Hepatocyte (in vitro differentiated cells): ENCODE measurements at regions not wholly inside any gene's neighbourhood (a gene's known extent, or its start where the extent isn't known, plus 50 kb on each side); places are given as distances from the start of the nearest gene placed in this dataset.

Experiments used
- DNase-seq: peaks from one replicate; pipeline ENCODE4 v3.0.0-alpha.2; 2016; ENCODE audit warnings: low spot score
- H2AFZ ChIP-seq: fragments of 200-600 bp; sonication (generic); 2 replicates; pipeline ENCODE4 v1.6.0; 2016; ENCODE audit warnings: antibody characterized with exemption, mild to moderate bottlenecking
- H3K27ac ChIP-seq: fragments of 200-600 bp; sonication (generic); 2 replicates; pipeline ENCODE4 v1.5.1; 2016; ENCODE audit warnings: mild to moderate bottlenecking
- H3K27me3 ChIP-seq: fragments of 200-600 bp; sonication (generic); 2 replicates; pipeline ENCODE4 v1.6.1; 2016
- H3K36me3 ChIP-seq: fragments of 200-600 bp; sonication (generic); replicated peaks from 2 replicates; pipeline ENCODE4 v1.5.1; 2016; ENCODE audit warnings: low read depth; ENCODE audit not compliant: insufficient read depth
- H3K4me1 ChIP-seq: fragments of 200-600 bp; sonication (generic); 2 replicates; pipeline ENCODE4 v1.5.1; 2016; ENCODE audit warnings: mild to moderate bottlenecking, moderate library complexity; ENCODE audit not compliant: insufficient read depth
- H3K4me2 ChIP-seq: fragments of 200-600 bp; sonication (generic); 2 replicates; pipeline ENCODE4 v1.6.0; 2016
- H3K4me3 ChIP-seq: fragments of 200-600 bp; sonication (generic); 2 replicates; pipeline ENCODE4 v1.5.1; 2016; ENCODE audit warnings: mild to moderate bottlenecking
- H3K79me2 ChIP-seq: fragments of 200-600 bp; sonication (generic); 2 replicates; pipeline ENCODE4 v1.6.0; 2017; ENCODE audit warnings: mild to moderate bottlenecking
- H3K9me2 ChIP-seq: fragments of 200-600 bp; sonication (generic); replicated peaks from 2 replicates; pipeline ENCODE4 v1.6.0; 2017; ENCODE audit warnings: mild to moderate bottlenecking; ENCODE audit not compliant: insufficient read depth
- H3K9me3 ChIP-seq: fragments of 200-600 bp; sonication (generic); 2 replicates; pipeline ENCODE4 v1.5.1; 2016; ENCODE audit warnings: low read depth, mild to moderate bottlenecking
- H4K20me1 ChIP-seq: fragments of 200-600 bp; sonication (generic); 2 replicates; pipeline ENCODE4 v1.6.0; 2016; ENCODE audit warnings: mild to moderate bottlenecking; ENCODE audit not compliant: insufficient read depth, poor library complexity, severe bottlenecking
- EZH2 ChIP-seq: fragments of 200-600 bp; sonication (generic); IDR thresholded peaks from 2 replicates; pipeline ENCODE4 v1.6.1; 2016; ENCODE audit warnings: antibody characterized with exemption, mild to moderate bottlenecking, borderline replicate concordance
- EZH2phosphoT487 ChIP-seq: fragments of 200-600 bp; sonication (generic); IDR thresholded peaks from one replicate; pipeline ENCODE4 v1.6.1; 2018; ENCODE audit warnings: antibody characterized with exemption, mild to moderate bottlenecking, low read depth, moderate library complexity; ENCODE audit not compliant: unreplicated experiment, severe bottlenecking
- WGBS: methylation state at CpG from one replicate; pipeline ENCODE4 v1.1.6; 2016; ENCODE audit warnings: low lambda C conversion rate; ENCODE audit errors: missing lambda C conversion rate; 5-methylcytosine and 5-hydroxymethylcytosine counted together
- TF ChIP-seq, protein P1 (sequence below): fragments of 200-600 bp; sonication (generic); IDR thresholded peaks from 2 replicates; pipeline ENCODE4 v1.5.1; 2016; ENCODE audit warnings: antibody characterized with exemption, mild to moderate bottlenecking; ENCODE audit not compliant: poor library complexity

GRCh38 chr1:188433425-188433824, 1604.7 kb downstream of the PLA2G4A start:
- Histone ChIP-seq H3K4me3 (no peak overlapping the region), H3K27ac (no peak overlapping the region), H4K20me1 (no peaks in the 10 kb centered on the region), H3K36me3 (no peaks in the 10 kb centered on the region), H3K9me2 (no peaks in the 10 kb centered on the region), H2AFZ (no peak overlapping the region), H3K4me1 (no peaks in the 10 kb centered on the region), H3K79me2 (no peaks in the 10 kb centered on the region), H3K27me3 (no peaks in the 10 kb centered on the region), H3K4me2 (no peak overlapping the region), H3K9me3 (no peaks in the 10 kb centered on the region)
- no peak for DNase-seq
- TF ChIP-seq, protein P1, sequence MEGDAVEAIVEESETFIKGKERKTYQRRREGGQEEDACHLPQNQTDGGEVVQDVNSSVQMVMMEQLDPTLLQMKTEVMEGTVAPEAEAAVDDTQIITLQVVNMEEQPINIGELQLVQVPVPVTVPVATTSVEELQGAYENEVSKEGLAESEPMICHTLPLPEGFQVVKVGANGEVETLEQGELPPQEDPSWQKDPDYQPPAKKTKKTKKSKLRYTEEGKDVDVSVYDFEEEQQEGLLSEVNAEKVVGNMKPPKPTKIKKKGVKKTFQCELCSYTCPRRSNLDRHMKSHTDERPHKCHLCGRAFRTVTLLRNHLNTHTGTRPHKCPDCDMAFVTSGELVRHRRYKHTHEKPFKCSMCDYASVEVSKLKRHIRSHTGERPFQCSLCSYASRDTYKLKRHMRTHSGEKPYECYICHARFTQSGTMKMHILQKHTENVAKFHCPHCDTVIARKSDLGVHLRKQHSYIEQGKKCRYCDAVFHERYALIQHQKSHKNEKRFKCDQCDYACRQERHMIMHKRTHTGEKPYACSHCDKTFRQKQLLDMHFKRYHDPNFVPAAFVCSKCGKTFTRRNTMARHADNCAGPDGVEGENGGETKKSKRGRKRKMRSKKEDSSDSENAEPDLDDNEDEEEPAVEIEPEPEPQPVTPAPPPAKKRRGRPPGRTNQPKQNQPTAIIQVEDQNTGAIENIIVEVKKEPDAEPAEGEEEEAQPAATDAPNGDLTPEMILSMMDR = no peak
- TF ChIP-seq EZH2phosphoT487 (no peak), EZH2 (no peak)
- 80% methylated on average over 2 of the region's 2 CpGs for WGBS

- Histone ChIP-seq H3K4me1 (no peaks in the 10 kb centered on the region), H3K27me3 (no peaks in the 10 kb centered on the region), H3K9me3 (no peaks in the 10 kb centered on the region), H3K27ac (no peak overlapping the region), H2AFZ (no peak overlapping the region), H3K9me2 (no peaks in the 10 kb centered on the region), H3K36me3 (no peaks in the 10 kb centered on the region), H3K4me3 (no peak overlapping the region), H3K79me2 (no peaks in the 10 kb centered on the region), H3K4me2 (no peak overlapping the region), H4K20me1 (no peaks in the 10 kb centered on the region)
- WGBS = 70% methylated on average over 3 of the region's 3 CpGs
- TF ChIP-seq EZH2 = no peak
- no peak for TF ChIP-seq EZH2phosphoT487
- TF ChIP-seq, protein P1 = no peak
- DNase-seq = no peak
Observed at GRCh38 chr1:188444526-188444925, 1615.8 kb downstream of the PLA2G4A start.

- H2AFZ ChIP-seq = no peak overlapping the region
- H3K36me3 ChIP-seq = no peaks in the 10 kb centered on the region
- H3K27me3 ChIP-seq = no peaks in the 10 kb centered on the region
- H3K4me1 ChIP-seq = no peaks in the 10 kb centered on the region
- no peaks in the 10 kb centered on the region for H3K9me3 ChIP-seq
- DNase-seq = no peak
- no peaks in the 10 kb centered on the region for H4K20me1 ChIP-seq
- H3K4me2 ChIP-seq = no peak overlapping the region
- no peak overlapping the region for H3K27ac ChIP-seq
- no peaks in the 10 kb centered on the region for H3K9me2 ChIP-seq
- no peak overlapping the region for H3K4me3 ChIP-seq
- no peaks in the 10 kb centered on the region for H3K79me2 ChIP-seq
- TF ChIP-seq EZH2 (no peak), EZH2phosphoT487 (no peak)
- TF ChIP-seq, protein P1 = no peak
Observed at GRCh38 chr1:188462837-188463236, 1634.1 kb downstream of the PLA2G4A start.

GRCh38 chr1:188463919-188464318, 1635.2 kb downstream of the PLA2G4A start:
- H3K4me2 ChIP-seq = no peak overlapping the region
- H3K4me1 ChIP-seq = no peaks in the 10 kb centered on the region
- H4K20me1 ChIP-seq = no peaks in the 10 kb centered on the region
- WGBS = 71% methylated on average over 2 of the region's 2 CpGs
- DNase-seq = no peak
- H3K79me2 ChIP-seq = no peaks in the 10 kb centered on the region
- no peak overlapping the region for H3K27ac ChIP-seq
- no peaks in the 10 kb centered on the region for H3K9me3 ChIP-seq
- no peaks in the 10 kb centered on the region for H3K9me2 ChIP-seq
- H3K4me3 ChIP-seq = no peak overlapping the region
- TF ChIP-seq EZH2phosphoT487 = no peak
- TF ChIP-seq, protein P1 = peak; percentile 18
- H3K27me3 ChIP-seq = no peaks in the 10 kb centered on the region
- H2AFZ ChIP-seq = no peak overlapping the region
- no peaks in the 10 kb centered on the region for H3K36me3 ChIP-seq
